ENCODE measurements at regions not wholly inside any gene's neighbourhood (a gene's known extent, or its start where the extent isn't known, plus 50 kb on each side); places are given as distances from the start of the nearest gene placed in this dataset.

- Histone ChIP-seq H3K4me1 (ENCODE audit: insufficient read depth, low read length) (peaks cover 2% of the 10 kb centered on the region; the same call in 1 of the 2 replicates), H3K36me3 (ENCODE audit: insufficient read depth, low read depth, low read length) (no peaks in the 10 kb centered on the region), H3K9me3 (ENCODE audit: insufficient read depth, low read depth, low read length) (no peaks in the 10 kb centered on the region), H3K27ac (ENCODE audit: low read length) (no peak overlapping the region), H3K4me3 (ENCODE audit: low read length) (no peak overlapping the region), H3K9ac (ENCODE audit: low read depth, low read length) (no peak overlapping the region), H3K27me3 (ENCODE audit: insufficient read depth, low read length) (no peaks in the 10 kb centered on the region)
These were observed 180.2 kb upstream of the TSC22D1 start for GRCh38 chr13:44756276-44756810.

- no peaks in the 10 kb centered on the region for H3K27me3 ChIP-seq (ENCODE audit: insufficient read depth, low read length)
- no peak overlapping the region for H3K9ac ChIP-seq (ENCODE audit: low read depth, low read length)
- no peak overlapping the region for H3K27ac ChIP-seq (ENCODE audit: low read length)
- H3K9me3 ChIP-seq (ENCODE audit: insufficient read depth, low read depth, low read length), result no peaks in the 10 kb centered on the region
- peaks cover 2% of the 10 kb centered on the region; the same call in 1 of the 2 replicates for H3K4me1 ChIP-seq (ENCODE audit: insufficient read depth, low read length)
- no peak overlapping the region for H3K4me3 ChIP-seq (ENCODE audit: low read length)
- no peaks in the 10 kb centered on the region for H3K36me3 ChIP-seq (ENCODE audit: insufficient read depth, low read depth, low read length)
These were observed 179.7 kb upstream of the TSC22D1 start for GRCh38 chr13:44755872-44756271.

GRCh38 chr13:44752164-44752563 lies 176.0 kb upstream of the TSC22D1 start:
- H3K9me3 ChIP-seq (ENCODE audit: insufficient read depth, low read depth, low read length), result no peaks in the 10 kb centered on the region
- H3K36me3 ChIP-seq (ENCODE audit: insufficient read depth, low read depth, low read length), result no peaks in the 10 kb centered on the region
- no peak overlapping the region for H3K9ac ChIP-seq (ENCODE audit: low read depth, low read length)
- H3K4me3 ChIP-seq (ENCODE audit: low read length), result no peak overlapping the region
- H3K27me3 ChIP-seq (ENCODE audit: insufficient read depth, low read length), result no peaks in the 10 kb centered on the region
- no peak overlapping the region for H3K27ac ChIP-seq (ENCODE audit: low read length)
- no peaks in the 10 kb centered on the region for H3K4me1 ChIP-seq (ENCODE audit: insufficient read depth, low read length)

- Histone ChIP-seq H3K4me1 (ENCODE audit: insufficient read depth, low read length) (no peaks in the 10 kb centered on the region), H3K36me3 (ENCODE audit: insufficient read depth, low read depth, low read length) (no peaks in the 10 kb centered on the region), H3K4me3 (ENCODE audit: low read length) (no peak overlapping the region), H3K9ac (ENCODE audit: low read depth, low read length) (no peak overlapping the region), H3K27ac (ENCODE audit: low read length) (no peak overlapping the region), H3K9me3 (ENCODE audit: insufficient read depth, low read depth, low read length) (no peaks in the 10 kb centered on the region), H3K27me3 (ENCODE audit: insufficient read depth, low read length) (no peaks in the 10 kb centered on the region)
These were observed 174.5 kb upstream of the TSC22D1 start for GRCh38 chr13:44750630-44751029.

GRCh38 chr13:44749906-44750305 lies 173.8 kb upstream of the TSC22D1 start:
- Histone ChIP-seq H3K27ac (ENCODE audit: low read length) (no peak overlapping the region), H3K4me3 (ENCODE audit: low read length) (no peak overlapping the region), H3K36me3 (ENCODE audit: insufficient read depth, low read depth, low read length) (no peaks in the 10 kb centered on the region), H3K4me1 (ENCODE audit: insufficient read depth, low read length) (no peaks in the 10 kb centered on the region), H3K27me3 (ENCODE audit: insufficient read depth, low read length) (no peaks in the 10 kb centered on the region), H3K9ac (ENCODE audit: low read depth, low read length) (no peak overlapping the region), H3K9me3 (ENCODE audit: insufficient read depth, low read depth, low read length) (no peaks in the 10 kb centered on the region)

- Histone ChIP-seq H3K4me1 (ENCODE audit: insufficient read depth, low read length) (no peaks in the 10 kb centered on the region), H3K9ac (ENCODE audit: low read depth, low read length) (no peak overlapping the region), H3K4me3 (ENCODE audit: low read length) (no peak overlapping the region), H3K27ac (ENCODE audit: low read length) (no peak overlapping the region), H3K36me3 (ENCODE audit: insufficient read depth, low read depth, low read length) (no peaks in the 10 kb centered on the region), H3K27me3 (ENCODE audit: insufficient read depth, low read length) (no peaks in the 10 kb centered on the region), H3K9me3 (ENCODE audit: insufficient read depth, low read depth, low read length) (no peaks in the 10 kb centered on the region)
These were observed 172.3 kb upstream of the TSC22D1 start for GRCh38 chr13:44748439-44748838.

- no peak overlapping the region for H3K4me3 ChIP-seq (ENCODE audit: low read length)
- no peaks in the 10 kb centered on the region for H3K27me3 ChIP-seq (ENCODE audit: insufficient read depth, low read length)
- no peak overlapping the region for H3K9ac ChIP-seq (ENCODE audit: low read depth, low read length)
- H3K27ac ChIP-seq (ENCODE audit: low read length), result no peak overlapping the region
- H3K36me3 ChIP-seq (ENCODE audit: insufficient read depth, low read depth, low read length), result no peaks in the 10 kb centered on the region
- no peaks in the 10 kb centered on the region for H3K4me1 ChIP-seq (ENCODE audit: insufficient read depth, low read length)
- no peaks in the 10 kb centered on the region for H3K9me3 ChIP-seq (ENCODE audit: insufficient read depth, low read depth, low read length)
These were observed 171.0 kb upstream of the TSC22D1 start for GRCh38 chr13:44747179-44747578.

- H3K27me3 ChIP-seq (ENCODE audit: insufficient read depth, low read length), result no peaks in the 10 kb centered on the region
- no peak overlapping the region for H3K9ac ChIP-seq (ENCODE audit: low read depth, low read length)
- no peaks in the 10 kb centered on the region for H3K4me1 ChIP-seq (ENCODE audit: insufficient read depth, low read length)
- H3K4me3 ChIP-seq (ENCODE audit: low read length), result no peak overlapping the region
- no peaks in the 10 kb centered on the region for H3K36me3 ChIP-seq (ENCODE audit: insufficient read depth, low read depth, low read length)
- H3K9me3 ChIP-seq (ENCODE audit: insufficient read depth, low read depth, low read length), result no peaks in the 10 kb centered on the region
- H3K27ac ChIP-seq (ENCODE audit: low read length), result no peak overlapping the region
These were observed 170.6 kb upstream of the TSC22D1 start for GRCh38 chr13:44746690-44747089.

- Histone ChIP-seq H3K27me3 (ENCODE audit: insufficient read depth, low read length) (no peaks in the 10 kb centered on the region), H3K4me3 (ENCODE audit: low read length) (no peak overlapping the region), H3K27ac (ENCODE audit: low read length) (no peak overlapping the region), H3K36me3 (ENCODE audit: insufficient read depth, low read depth, low read length) (no peaks in the 10 kb centered on the region), H3K9me3 (ENCODE audit: insufficient read depth, low read depth, low read length) (no peaks in the 10 kb centered on the region), H3K9ac (ENCODE audit: low read depth, low read length) (no peak overlapping the region), H3K4me1 (ENCODE audit: insufficient read depth, low read length) (no peaks in the 10 kb centered on the region)
These were observed 168.9 kb upstream of the TSC22D1 start for GRCh38 chr13:44744880-44745633.

- H3K4me3 ChIP-seq (ENCODE audit: low read length), result no peak overlapping the region
- H3K9me3 ChIP-seq (ENCODE audit: insufficient read depth, low read depth, low read length), result no peaks in the 10 kb centered on the region
- no peaks in the 10 kb centered on the region for H3K4me1 ChIP-seq (ENCODE audit: insufficient read depth, low read length)
- no peak overlapping the region for H3K9ac ChIP-seq (ENCODE audit: low read depth, low read length)
- H3K27me3 ChIP-seq (ENCODE audit: insufficient read depth, low read length), result no peaks in the 10 kb centered on the region
- H3K27ac ChIP-seq (ENCODE audit: low read length), result no peak overlapping the region
- no peaks in the 10 kb centered on the region for H3K36me3 ChIP-seq (ENCODE audit: insufficient read depth, low read depth, low read length)
These were observed 163.4 kb upstream of the TSC22D1 start for GRCh38 chr13:44739539-44739938.

GRCh38 chr13:44739120-44739519 lies 163.0 kb upstream of the TSC22D1 start:
- H3K4me3 ChIP-seq (ENCODE audit: low read length), result no peak overlapping the region
- H3K9me3 ChIP-seq (ENCODE audit: insufficient read depth, low read depth, low read length), result no peaks in the 10 kb centered on the region
- no peak overlapping the region for H3K27ac ChIP-seq (ENCODE audit: low read length)
- H3K9ac ChIP-seq (ENCODE audit: low read depth, low read length), result no peak overlapping the region
- no peaks in the 10 kb centered on the region for H3K36me3 ChIP-seq (ENCODE audit: insufficient read depth, low read depth, low read length)
- no peaks in the 10 kb centered on the region for H3K4me1 ChIP-seq (ENCODE audit: insufficient read depth, low read length)
- no peaks in the 10 kb centered on the region for H3K27me3 ChIP-seq (ENCODE audit: insufficient read depth, low read length)

GRCh38 chr13:44738463-44738862 lies 162.3 kb upstream of the TSC22D1 start:
- H3K36me3 ChIP-seq (ENCODE audit: insufficient read depth, low read depth, low read length), result no peaks in the 10 kb centered on the region
- no peaks in the 10 kb centered on the region for H3K4me1 ChIP-seq (ENCODE audit: insufficient read depth, low read length)
- no peak overlapping the region for H3K4me3 ChIP-seq (ENCODE audit: low read length)

More at GRCh38 chr13:44738463-44738862, 162.3 kb upstream of the TSC22D1 start:
- Histone ChIP-seq H3K27ac (ENCODE audit: low read length) (no peak overlapping the region), H3K27me3 (ENCODE audit: insufficient read depth, low read length) (no peaks in the 10 kb centered on the region), H3K9ac (ENCODE audit: low read depth, low read length) (no peak overlapping the region), H3K9me3 (ENCODE audit: insufficient read depth, low read depth, low read length) (no peaks in the 10 kb centered on the region)

All from iPS-20b (cell line).